ENCODE measurements at regions not wholly inside any gene's neighbourhood (a gene's known extent, or its start where the extent isn't known, plus 50 kb on each side); places are given as distances from the start of the nearest gene placed in this dataset.
A peak's percentile ranks its signal among the peaks of the same experiment; 100 is the strongest.

DNA sequence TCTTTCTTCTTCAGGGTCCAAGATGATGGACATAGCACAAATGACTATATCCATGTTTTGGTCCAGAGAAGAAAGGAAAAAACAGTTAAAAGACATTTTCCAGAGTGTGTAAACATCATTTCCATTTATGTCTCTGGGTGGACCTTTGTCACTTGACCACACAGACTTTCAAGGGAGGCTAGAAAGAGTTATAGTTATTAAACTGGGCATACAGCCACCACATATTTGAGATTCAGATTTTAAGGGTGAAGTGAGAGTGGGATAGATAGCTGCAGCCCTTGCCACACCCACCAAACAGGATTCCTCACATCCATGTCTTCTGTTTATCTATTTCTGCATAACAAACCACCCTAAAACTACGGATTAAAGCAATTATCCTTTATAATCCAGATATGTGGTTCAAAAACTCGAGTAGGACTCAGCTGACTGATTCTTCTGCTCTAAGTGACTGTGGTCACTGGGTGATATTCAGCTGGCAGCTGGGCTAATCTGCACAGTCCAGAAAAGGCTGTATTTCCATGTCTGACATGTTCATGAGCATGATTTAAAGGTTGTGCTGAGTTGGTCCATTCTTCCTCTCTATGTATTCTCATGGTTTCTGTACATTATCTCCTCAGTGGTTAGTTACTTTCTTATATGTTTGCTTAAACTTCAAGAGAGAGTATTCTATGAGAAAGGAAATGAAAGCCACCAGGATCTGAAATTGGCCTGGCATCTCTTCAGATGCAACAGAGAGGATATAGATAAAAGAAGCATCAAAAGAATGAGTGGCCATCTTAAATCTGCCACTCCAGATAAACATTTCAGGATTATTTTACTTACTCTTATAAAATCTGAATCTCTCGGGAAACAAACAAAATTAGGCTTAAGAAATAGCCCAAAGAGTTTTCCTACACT is 459.8 kb upstream of the CTSO start:
- Mint-ChIP-seq H3K27me3 (ENCODE audit: low read depth) (no peaks in the 10 kb centered on the region), H3K4me3 (no peak overlapping the region), H3K4me1 (peaks cover 11% of the 10 kb centered on the region), H3K9me3 (peaks cover 15% of the 10 kb centered on the region), H3K36me3 (ENCODE audit: low read depth) (no peaks in the 10 kb centered on the region), H3K27ac (peak overlapping the region; percentile 40 to 53 (median 44))
- TF ChIP-seq, protein P1, sequence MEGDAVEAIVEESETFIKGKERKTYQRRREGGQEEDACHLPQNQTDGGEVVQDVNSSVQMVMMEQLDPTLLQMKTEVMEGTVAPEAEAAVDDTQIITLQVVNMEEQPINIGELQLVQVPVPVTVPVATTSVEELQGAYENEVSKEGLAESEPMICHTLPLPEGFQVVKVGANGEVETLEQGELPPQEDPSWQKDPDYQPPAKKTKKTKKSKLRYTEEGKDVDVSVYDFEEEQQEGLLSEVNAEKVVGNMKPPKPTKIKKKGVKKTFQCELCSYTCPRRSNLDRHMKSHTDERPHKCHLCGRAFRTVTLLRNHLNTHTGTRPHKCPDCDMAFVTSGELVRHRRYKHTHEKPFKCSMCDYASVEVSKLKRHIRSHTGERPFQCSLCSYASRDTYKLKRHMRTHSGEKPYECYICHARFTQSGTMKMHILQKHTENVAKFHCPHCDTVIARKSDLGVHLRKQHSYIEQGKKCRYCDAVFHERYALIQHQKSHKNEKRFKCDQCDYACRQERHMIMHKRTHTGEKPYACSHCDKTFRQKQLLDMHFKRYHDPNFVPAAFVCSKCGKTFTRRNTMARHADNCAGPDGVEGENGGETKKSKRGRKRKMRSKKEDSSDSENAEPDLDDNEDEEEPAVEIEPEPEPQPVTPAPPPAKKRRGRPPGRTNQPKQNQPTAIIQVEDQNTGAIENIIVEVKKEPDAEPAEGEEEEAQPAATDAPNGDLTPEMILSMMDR (IDR thresholded peaks at IDR 0.05; ENCODE audit: unreplicated experiment in 3 of 3), result no peak

DNA sequence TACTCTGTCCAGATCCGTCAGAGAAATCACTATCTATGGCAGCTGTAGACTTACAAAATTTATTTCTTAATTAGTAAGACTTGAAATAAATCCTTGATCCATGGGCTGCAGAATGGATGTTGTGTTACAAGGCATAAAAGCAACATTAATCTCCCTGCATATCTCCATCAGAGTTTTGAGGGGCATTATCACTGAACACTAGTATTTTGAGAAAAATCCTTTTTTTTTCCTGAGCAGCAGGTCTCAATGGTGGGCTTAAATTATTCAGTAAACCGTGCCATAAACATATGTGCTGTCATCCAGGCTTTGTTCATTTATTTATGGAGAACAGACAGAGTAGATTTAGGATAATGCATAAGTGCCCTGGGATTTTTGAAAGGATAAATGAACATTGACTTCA is 457.9 kb upstream of the CTSO start:
- Mint-ChIP-seq H3K4me1 (peaks cover 11% of the 10 kb centered on the region), H3K27me3 (ENCODE audit: low read depth) (no peaks in the 10 kb centered on the region)

DNA sequence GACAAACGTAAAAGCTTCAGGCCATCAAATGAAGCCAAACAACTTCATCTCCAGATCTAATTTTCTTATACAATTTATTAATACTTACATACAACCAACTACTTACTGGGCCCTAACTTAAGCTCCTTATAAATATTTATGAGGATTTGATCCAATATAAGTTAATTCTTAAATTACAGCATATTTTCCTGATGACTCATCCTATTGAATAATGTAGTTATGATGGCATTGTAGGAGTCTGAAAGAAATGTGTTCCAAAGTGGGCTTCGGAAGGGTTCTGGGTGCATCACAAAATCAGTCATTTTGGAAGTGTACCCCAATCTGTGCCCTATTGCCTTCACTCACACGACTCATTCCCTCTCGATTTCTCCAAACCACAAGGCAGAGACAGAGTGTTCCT is 455.1 kb upstream of the CTSO start:
- Mint-ChIP-seq H3K9me3 (peaks cover 29% of the 10 kb centered on the region), H3K4me3 (no peak overlapping the region), H3K36me3 (ENCODE audit: low read depth) (peaks cover 10% of the 10 kb centered on the region), H3K4me1 (peaks cover 8% of the 10 kb centered on the region), H3K27ac (no peak overlapping the region), H3K27me3 (ENCODE audit: low read depth) (no peaks in the 10 kb centered on the region)
- TF ChIP-seq, protein P1 (IDR thresholded peaks at IDR 0.05; ENCODE audit: unreplicated experiment in 3 of 3), result no peak

More for the DNA sequence above, 457.9 kb upstream of the CTSO start:
- Mint-ChIP-seq H3K27ac (no peak overlapping the region), H3K9me3 (peaks cover 11% of the 10 kb centered on the region), H3K4me3 (no peak overlapping the region), H3K36me3 (ENCODE audit: low read depth) (peaks cover 2% of the 10 kb centered on the region)
- TF ChIP-seq, protein P1 (IDR thresholded peaks at IDR 0.05; ENCODE audit: unreplicated experiment in 3 of 3), result no peak

- peak overlapping the region in 1 of 3 experiments; percentile 26 for H3K27ac Mint-ChIP-seq
- H3K4me3 Mint-ChIP-seq, result no peak overlapping the region
- peaks cover 11% of the 10 kb centered on the region for H3K36me3 Mint-ChIP-seq (ENCODE audit: low read depth)
- peaks cover 24% of the 10 kb centered on the region for H3K9me3 Mint-ChIP-seq
- peaks cover 11% of the 10 kb centered on the region for H3K4me1 Mint-ChIP-seq
- TF ChIP-seq, protein P1 (IDR thresholded peaks at IDR 0.05; ENCODE audit: unreplicated experiment in 3 of 3), result no peak
- no peaks in the 10 kb centered on the region for H3K27me3 Mint-ChIP-seq (ENCODE audit: low read depth)
Measured at GRCh38 chr4:156401371-156401770, 447.7 kb upstream of the CTSO start.

DNA sequence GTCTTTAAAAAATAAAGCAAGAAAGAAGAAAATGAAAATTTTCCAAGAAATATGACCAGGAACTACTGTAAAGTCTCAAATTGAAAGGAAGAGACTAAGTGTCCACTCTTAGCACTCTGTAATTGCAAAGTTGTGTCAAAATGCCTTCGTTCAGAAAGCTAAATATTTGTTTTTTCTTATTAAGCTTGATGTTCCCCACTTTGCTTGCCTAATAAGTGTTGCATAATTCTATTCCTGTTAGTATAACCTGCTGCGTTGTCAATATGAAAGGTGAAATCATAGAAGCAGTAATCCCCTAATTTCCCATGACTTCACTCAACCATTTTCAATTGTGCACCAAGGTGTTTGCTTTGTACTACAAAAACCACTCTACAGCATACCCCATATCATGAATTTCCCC is 442.9 kb upstream of the CTSO start:
- no peak overlapping the region for H3K27ac Mint-ChIP-seq
- no peaks in the 10 kb centered on the region for H3K36me3 Mint-ChIP-seq (ENCODE audit: low read depth)
- TF ChIP-seq, protein P1 (IDR thresholded peaks at IDR 0.05; ENCODE audit: unreplicated experiment in 3 of 3), result no peak
- no peak overlapping the region for H3K4me3 Mint-ChIP-seq
- H3K4me1 Mint-ChIP-seq, result peaks cover 12% of the 10 kb centered on the region
- H3K9me3 Mint-ChIP-seq, result peaks cover 4% of the 10 kb centered on the region
- no peaks in the 10 kb centered on the region for H3K27me3 Mint-ChIP-seq (ENCODE audit: low read depth)

- Mint-ChIP-seq H3K36me3 (ENCODE audit: low read depth) (no peaks in the 10 kb centered on the region), H3K27ac (no peak overlapping the region), H3K9me3 (peaks cover 2% of the 10 kb centered on the region), H3K4me3 (no peak overlapping the region), H3K4me1 (peaks cover 14% of the 10 kb centered on the region), H3K27me3 (ENCODE audit: low read depth) (no peaks in the 10 kb centered on the region)
- TF ChIP-seq, protein P1 (IDR thresholded peaks at IDR 0.05; ENCODE audit: unreplicated experiment in 3 of 3), result no peak
Measured at GRCh38 chr4:156391325-156391653, 437.6 kb upstream of the CTSO start.

Measured in nephron (organoid).